Coronary artery (tissue), 2 donors: ENCODE measurements at regions not wholly inside any gene's neighbourhood (a gene's known extent, or its start where the extent isn't known, plus 50 kb on each side); places are given as distances from the start of the nearest gene placed in this dataset.

ENCODE experiments used
- DNase-seq: peaks from one replicate; pipeline ENCODE4 v3.0.0-alpha.2; 2017; ENCODE audit warnings: low spot score
- H3K27ac ChIP-seq, 2 donors: fragments of 200-600 bp; sonication (generic); one replicate each; pipeline ENCODE4 v1.5.1; 2016 to 2019
- H3K4me3 ChIP-seq: fragments of 200-600 bp; sonication (generic); 2 replicates; pipeline ENCODE4 v1.5.1; 2016; ENCODE audit warnings: mild to moderate bottlenecking, moderate library complexity
- TF ChIP-seq, protein P1 (sequence below): fragments of 200-600 bp; sonication (generic); IDR thresholded peaks from one replicate; pipeline ENCODE4 v1.5.1; 2019; ENCODE audit warnings: antibody characterized with exemption

GRCh38 chr13:105969761-105970160 is 565.7 kb downstream of the EFNB2 start:
- no peak overlapping the region for H3K4me3 ChIP-seq
- no peak overlapping the region for H3K27ac ChIP-seq
- TF ChIP-seq, protein P1, sequence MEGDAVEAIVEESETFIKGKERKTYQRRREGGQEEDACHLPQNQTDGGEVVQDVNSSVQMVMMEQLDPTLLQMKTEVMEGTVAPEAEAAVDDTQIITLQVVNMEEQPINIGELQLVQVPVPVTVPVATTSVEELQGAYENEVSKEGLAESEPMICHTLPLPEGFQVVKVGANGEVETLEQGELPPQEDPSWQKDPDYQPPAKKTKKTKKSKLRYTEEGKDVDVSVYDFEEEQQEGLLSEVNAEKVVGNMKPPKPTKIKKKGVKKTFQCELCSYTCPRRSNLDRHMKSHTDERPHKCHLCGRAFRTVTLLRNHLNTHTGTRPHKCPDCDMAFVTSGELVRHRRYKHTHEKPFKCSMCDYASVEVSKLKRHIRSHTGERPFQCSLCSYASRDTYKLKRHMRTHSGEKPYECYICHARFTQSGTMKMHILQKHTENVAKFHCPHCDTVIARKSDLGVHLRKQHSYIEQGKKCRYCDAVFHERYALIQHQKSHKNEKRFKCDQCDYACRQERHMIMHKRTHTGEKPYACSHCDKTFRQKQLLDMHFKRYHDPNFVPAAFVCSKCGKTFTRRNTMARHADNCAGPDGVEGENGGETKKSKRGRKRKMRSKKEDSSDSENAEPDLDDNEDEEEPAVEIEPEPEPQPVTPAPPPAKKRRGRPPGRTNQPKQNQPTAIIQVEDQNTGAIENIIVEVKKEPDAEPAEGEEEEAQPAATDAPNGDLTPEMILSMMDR: no peak
- DNase-seq: no peak

DNA sequence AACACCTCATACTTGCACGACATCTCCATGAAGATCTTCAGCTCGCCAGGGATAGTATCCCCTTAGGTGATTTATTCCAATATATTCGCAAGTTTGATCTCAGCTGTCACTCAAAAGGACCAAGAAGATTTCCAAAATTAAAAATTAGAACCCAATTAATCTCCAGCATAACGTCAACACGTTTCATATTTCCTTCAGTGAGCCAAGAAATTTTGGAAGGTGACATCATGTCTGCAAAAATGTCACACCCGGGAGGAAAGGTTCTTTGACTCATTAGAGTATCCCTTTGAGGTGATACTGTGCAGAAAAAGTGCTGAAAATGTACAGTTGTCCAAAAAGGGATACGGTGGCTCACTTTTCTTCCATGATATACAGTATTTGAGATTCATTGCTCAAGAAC is 569.6 kb downstream of the EFNB2 start:
- no peak overlapping the region for H3K4me3 ChIP-seq
- TF ChIP-seq, protein P1: no peak
- H3K27ac ChIP-seq: no peak overlapping the region
- DNase-seq: no peak

GRCh38 chr13:105962080-105962479 is 573.4 kb downstream of the EFNB2 start:
- Histone ChIP-seq H3K4me3 (no peak overlapping the region), H3K27ac (no peak overlapping the region)
- TF ChIP-seq, protein P1: no peak
- DNase-seq: no peak

DNA sequence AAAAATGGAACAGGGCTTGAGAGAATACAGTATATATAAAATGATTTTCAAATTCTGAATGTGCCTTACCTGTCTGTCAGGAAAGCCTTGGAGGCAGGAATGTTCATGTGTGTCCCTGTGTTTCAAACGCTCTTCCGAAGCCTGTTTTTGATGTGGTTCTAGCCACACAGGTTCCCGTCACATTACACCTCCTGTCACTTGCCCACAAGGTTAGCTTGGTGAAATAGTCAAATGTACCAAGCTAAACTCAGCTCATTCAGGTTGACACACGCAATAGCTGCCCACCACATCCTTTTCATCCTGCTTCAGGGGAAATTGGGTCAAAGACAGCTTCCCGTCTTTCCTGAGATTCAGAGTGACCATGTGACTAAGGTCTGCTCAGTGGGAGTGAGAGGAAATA is 574.0 kb downstream of the EFNB2 start:
- Histone ChIP-seq H3K27ac (no peak overlapping the region), H3K4me3 (no peak overlapping the region)
- TF ChIP-seq, protein P1: no peak
- DNase-seq: no peak

- Histone ChIP-seq H3K4me3 (no peak overlapping the region), H3K27ac (no peak overlapping the region)
- DNase-seq: no peak
- TF ChIP-seq, protein P1: no peak
Observed at GRCh38 chr13:105960326-105960725, 575.1 kb downstream of the EFNB2 start.

GRCh38 chr13:105959876-105960275 is 575.6 kb downstream of the EFNB2 start:
- Histone ChIP-seq H3K27ac (no peak overlapping the region), H3K4me3 (no peak overlapping the region)
- no peak for DNase-seq
- TF ChIP-seq, protein P1: no peak

- no peak overlapping the region for H3K4me3 ChIP-seq
- TF ChIP-seq, protein P1: no peak
- no peak overlapping the region for H3K27ac ChIP-seq
- DNase-seq: no peak
Observed at GRCh38 chr13:105957769-105958438, 577.6 kb downstream of the EFNB2 start.
